HEK293 (cell line): ENCODE measurements at regions not wholly inside any gene's neighbourhood (a gene's known extent, or its start where the extent isn't known, plus 50 kb on each side); places are given as distances from the start of the nearest gene placed in this dataset.

Source experiments
- CTCF ChIA-PET: fragments of 350-600 bp; formaldehyde crosslinking; extraction: SDS; loops from one replicate; lab custom pipeline; 2021; ENCODE audit warnings: antibody characterized with exemption; lab: Yijun Ruan, JAX
- POLR2A ChIA-PET: fragments of 300-600 bp; formaldehyde crosslinking; extraction: SDS; loops from one replicate; lab custom pipeline; 2020; ENCODE audit warnings: antibody characterized with exemption, inconsistent platforms; lab: Yijun Ruan, JAX
- H3K27ac ChIP-seq: fragments of 200-500 bp; sonication (Bioruptor generic); 2 replicates; pipeline ENCODE4 v1.5.1; 2014; ENCODE audit warnings: low read depth, low read length, control low read depth, inconsistent platforms; ENCODE audit errors: extremely low read depth
- H3K36me3 ChIP-seq, 2 experiments: fragments of 200-500 bp in 1 of 2; sonication (Bioruptor generic) in 1 of 2; 1 replicate in 1 of 2; 2 replicates in 1 of 2; pipeline ENCODE4 v1.5.1; 2014 to 2017; ENCODE audit warnings: inconsistent platforms in 2 of 2, low read length in 2 of 2; ENCODE audit not compliant: control insufficient read depth in 2 of 2, insufficient read depth in 1 of 2
- H3K4me1 ChIP-seq: fragments of 200-500 bp; sonication (Bioruptor generic); 2 replicates; pipeline ENCODE4 v1.5.1; 2014; ENCODE audit warnings: mild to moderate bottlenecking, low read length, inconsistent platforms; ENCODE audit not compliant: control insufficient read depth, insufficient read depth
- H3K4me3 ChIP-seq: 2 replicates; pipeline ENCODE4 v1.5.1; 2011; ENCODE audit warnings: low read depth, mild to moderate bottlenecking, control low read depth, low read length, moderate library complexity
- H3K9me3 ChIP-seq: fragments of 200-500 bp; sonication (Bioruptor generic); 2 replicates; pipeline ENCODE4 v1.5.1; 2014; ENCODE audit warnings: low read depth, low read length, inconsistent platforms; ENCODE audit not compliant: control insufficient read depth, insufficient read depth
- BCL6B ChIP-seq: fragments of 450-650 bp; formaldehyde crosslinking; IDR thresholded peaks from 2 replicates; pipeline ENCODE4 v1.5.1; 2017; ENCODE audit warnings: missing biosample characterization, missing genetic modification characterization
- GLIS2 ChIP-seq: fragments of 450-650 bp; formaldehyde crosslinking; IDR thresholded peaks from 2 replicates; pipeline ENCODE4 v1.5.1; 2016; ENCODE audit warnings: missing biosample characterization, missing genetic modification characterization
- INSM2 ChIP-seq: fragments of 450-650 bp; formaldehyde crosslinking; IDR thresholded peaks from 2 replicates; pipeline ENCODE4 v1.5.1; 2016; ENCODE audit warnings: missing biosample characterization, missing genetic modification characterization
- SP7 ChIP-seq: fragments of 450-650 bp; formaldehyde crosslinking; IDR thresholded peaks from 2 replicates; pipeline ENCODE4 v1.5.1; 2016; ENCODE audit warnings: missing biosample characterization, missing genetic modification characterization
- YY1 ChIP-seq: fragments of 450-650 bp; formaldehyde crosslinking; IDR thresholded peaks from 2 replicates; pipeline ENCODE4 v1.5.1; 2018; ENCODE audit warnings: missing biosample characterization, missing genetic modification characterization
- ZBTB10 ChIP-seq: fragments of 450-650 bp; formaldehyde crosslinking; IDR thresholded peaks from 2 replicates; pipeline ENCODE4 v1.5.1; 2016; ENCODE audit warnings: missing biosample characterization, missing genetic modification characterization
- ZBTB26 ChIP-seq: fragments of 450-650 bp; formaldehyde crosslinking; optimal IDR thresholded peaks from 2 replicates; pipeline ENCODE3; 2016; ENCODE audit warnings: missing biosample characterization, mild to moderate bottlenecking, missing genetic modification characterization
- ZBTB7A ChIP-seq: fragments of 450-650 bp; formaldehyde crosslinking; IDR thresholded peaks from 2 replicates; pipeline ENCODE4 v1.5.1; 2016; ENCODE audit warnings: low read depth, missing biosample characterization, missing genetic modification characterization
- ZEB2 ChIP-seq: fragments of 450-650 bp; formaldehyde crosslinking; IDR thresholded peaks from 2 replicates; pipeline ENCODE4 v1.5.1; 2016; ENCODE audit warnings: missing biosample characterization, missing genetic modification characterization
- ZNF132 ChIP-seq: fragments of 450-650 bp; formaldehyde crosslinking; IDR thresholded peaks from 2 replicates; pipeline ENCODE4 v1.5.1; 2017; ENCODE audit warnings: missing biosample characterization, missing genetic modification characterization, borderline replicate concordance
- ZNF140 ChIP-seq: fragments of 450-650 bp; formaldehyde crosslinking; IDR thresholded peaks from 2 replicates; pipeline ENCODE4 v1.5.1; 2016; ENCODE audit warnings: missing biosample characterization, missing genetic modification characterization
- ZNF157 ChIP-seq: fragments of 450-650 bp; formaldehyde crosslinking; IDR thresholded peaks from 2 replicates; pipeline ENCODE4 v1.5.1; 2016; ENCODE audit warnings: missing biosample characterization, missing genetic modification characterization
- ZNF248 ChIP-seq: fragments of 450-650 bp; formaldehyde crosslinking; IDR thresholded peaks from 2 replicates; pipeline ENCODE4 v1.5.1; 2017; ENCODE audit warnings: missing biosample characterization, missing genetic modification characterization
- ZNF366 ChIP-seq: fragments of 450-650 bp; formaldehyde crosslinking; conservative IDR thresholded peaks from 2 replicates; pipeline ENCODE4 v1.5.1; 2016; ENCODE audit warnings: missing biosample characterization, missing genetic modification characterization
- ZNF398 ChIP-seq: fragments of 450-650 bp; formaldehyde crosslinking; IDR thresholded peaks from 2 replicates; pipeline ENCODE4 v1.5.1; 2017; ENCODE audit warnings: missing biosample characterization, missing genetic modification characterization
- ZNF530 ChIP-seq: fragments of 450-650 bp; formaldehyde crosslinking; IDR thresholded peaks from 2 replicates; pipeline ENCODE4 v1.5.1; 2016; ENCODE audit warnings: low read depth, missing biosample characterization, missing genetic modification characterization
- ZNF658 ChIP-seq: fragments of 450-650 bp; formaldehyde crosslinking; IDR thresholded peaks from 2 replicates; pipeline ENCODE4; 2016; ENCODE audit warnings: missing biosample characterization, missing genetic modification characterization
- ZNF677 ChIP-seq: fragments of 450-650 bp; IDR thresholded peaks from 2 replicates; pipeline ENCODE4 v1.5.0; 2018; ENCODE audit warnings: missing biosample characterization, mild to moderate bottlenecking, missing genetic modification characterization, moderate library complexity
- ZNF747 ChIP-seq: fragments of 450-650 bp; formaldehyde crosslinking; IDR thresholded peaks from 2 replicates; pipeline ENCODE4 v1.5.1; 2016; ENCODE audit warnings: missing biosample characterization, missing genetic modification characterization
- ZNF785 ChIP-seq: fragments of 450-650 bp; formaldehyde crosslinking; IDR thresholded peaks from 2 replicates; pipeline ENCODE4 v1.5.1; 2016; ENCODE audit warnings: missing biosample characterization, missing genetic modification characterization

- no peaks in the 10 kb centered on the region for H3K9me3 ChIP-seq
- TF ChIP-seq ZBTB10 (tag by site-specific recombination): no peak
- TF ChIP-seq GLIS2: no peak
- no peaks in the 10 kb centered on the region for H3K36me3 ChIP-seq
- POLR2A ChIA-PET: no interaction called here
- CTCF ChIA-PET: interaction anchor here (0.9 kb wide), 1 partner anchor 24 kb away, joined by 3 read pairs; no protein-coding TSS in a partner anchor
- no peak overlapping the region for H3K4me3 ChIP-seq
- H3K27ac ChIP-seq: no peak overlapping the region
- no peaks in the 10 kb centered on the region for H3K4me1 ChIP-seq
Observed at GRCh38 chr5:103498800-103499551, 63.6 kb downstream of the NUDT12 start.

- Histone ChIP-seq H3K9me3 (no peaks in the 10 kb centered on the region), H3K36me3 (no peaks in the 10 kb centered on the region), H3K27ac (no peak overlapping the region), H3K4me1 (no peaks in the 10 kb centered on the region)
- CTCF ChIA-PET: interaction anchor here (0.6 to 0.8 kb wide), 2 partner anchors 13 to 39 kb away, joined by 3 to 4 read pairs; no protein-coding TSS in a partner anchor
- TF ChIP-seq YY1 (no peak), ZNF398 (tag by site-specific recombination) (no peak), ZNF677 (tag by site-specific recombination) (no peak), ZNF747 (tag by site-specific recombination) (no peak), ZNF248 (tag by site-specific recombination) (no peak), ZNF785 (no peak), ZNF658 (tag by site-specific recombination) (no peak), ZNF157 (tag by site-specific recombination) (no peak), SP7 (tag by site-specific recombination) (no peak), ZEB2 (tag by site-specific recombination) (no peak), ZNF366 (tag by site-specific recombination) (no peak), INSM2 (tag by site-specific recombination) (no peak), ZBTB26 (tag by site-specific recombination) (no peak), BCL6B (tag by site-specific recombination) (no peak), ZBTB7A (no peak), ZNF132 (tag by site-specific recombination) (no peak), ZNF530 (tag by site-specific recombination) (no peak), ZNF140 (tag by site-specific recombination) (no peak)
- TF ChIP-seq, all 188 proteins: peak for 0
- POLR2A ChIA-PET: no interaction called here
- no peak overlapping the region for H3K4me3 ChIP-seq
Observed at GRCh38 chr5:103498211-103498610, 64.4 kb downstream of the NUDT12 start.
